ENCODE measurements at regions not wholly inside any gene's neighbourhood (a gene's known extent, or its start where the extent isn't known, plus 50 kb on each side); places are given as distances from the start of the nearest gene placed in this dataset.

GRCh38 chr14:98955741-98956070 lies 316.3 kb downstream of the BCL11B start:
- Histone ChIP-seq H3K9me1 (replicated peaks; ENCODE audit: control insufficient read depth, extremely low read depth, insufficient read depth, low read length) (no peaks in the 10 kb centered on the region), H3K36me3 (ENCODE audit: control insufficient read depth in 2 of 2, extremely low read depth in 1 of 2, insufficient read depth in 2 of 2, low read length in 2 of 2) (no peaks in the 10 kb centered on the region), H3K4me2 (ENCODE audit: insufficient read depth, low read length) (no peak overlapping the region), H4K20me1 (replicated peaks; ENCODE audit: control insufficient read depth, extremely low read depth, insufficient read depth, low read length) (no peaks in the 10 kb centered on the region), H3K27me3 (ENCODE audit: control insufficient read depth in 2 of 2, insufficient read depth in 2 of 2, low read length in 2 of 2) (no peaks in the 10 kb centered on the region), H3K79me2 (ENCODE audit: control insufficient read depth, insufficient read depth, low read length) (no peaks in the 10 kb centered on the region), H3K4me3 (replicated peaks in 1 of 3; ENCODE audit: insufficient read depth in 1 of 3, low read depth in 1 of 3, low read length in 3 of 3) (no peak overlapping the region), H2AFZ (ENCODE audit: low read depth, low read length) (no peak overlapping the region), H3K4me1 (ENCODE audit: control insufficient read depth, extremely low read depth, insufficient read depth, low read length) (no peaks in the 10 kb centered on the region), H3K9ac (replicated peaks; ENCODE audit: extremely low read depth, insufficient read depth, low read length) (no peak overlapping the region), H3K27ac (ENCODE audit: insufficient read depth, low read depth, low read length) (no peak overlapping the region), H3K9me3 (replicated peaks; ENCODE audit: control insufficient read depth, insufficient read depth, low read length) (no peaks in the 10 kb centered on the region)
- intact Hi-C loops (cut with micrococcal nuclease) = no loop called here
- no peak for DNase-seq (ENCODE audit: low read depth, low spot score)
- dilution Hi-C loops (cut with MboI; ENCODE audit: extremely low pct_ligation_motif_present, low sequenced_read_pairs) = no loop called here
- BruUV-seq (replicated peaks) = no TSS peak
- POLR2A ChIA-PET = no interaction called here
- no peak for FAIRE-seq
- TF ChIP-seq GATA2 (IDR thresholded peaks at IDR 0.05; ENCODE audit: insufficient read depth, insufficient read length, low read depth, low read length) (no peak), FOS (IDR thresholded peaks at IDR 0.05; ENCODE audit: borderline replicate concordance, insufficient read depth, low read length) (no peak)
- CTCF ChIA-PET = interaction anchor here (0.6 to 1.1 kb wide), 2 partner anchors 310 to 649 kb away, joined by 3 to 4 read pairs; no protein-coding TSS in a partner anchor

- Histone ChIP-seq H3K27me3 (ENCODE audit: control insufficient read depth in 2 of 2, insufficient read depth in 2 of 2, low read length in 2 of 2) (no peaks in the 10 kb centered on the region), H3K4me2 (ENCODE audit: insufficient read depth, low read length) (no peak overlapping the region), H3K27ac (ENCODE audit: insufficient read depth, low read depth, low read length) (no peak overlapping the region), H2AFZ (ENCODE audit: low read depth, low read length) (no peak overlapping the region), H3K9me3 (replicated peaks; ENCODE audit: control insufficient read depth, insufficient read depth, low read length) (no peaks in the 10 kb centered on the region), H3K4me3 (replicated peaks in 1 of 3; ENCODE audit: insufficient read depth in 1 of 3, low read depth in 1 of 3, low read length in 3 of 3) (no peak overlapping the region), H4K20me1 (replicated peaks; ENCODE audit: control insufficient read depth, extremely low read depth, insufficient read depth, low read length) (no peaks in the 10 kb centered on the region), H3K79me2 (ENCODE audit: control insufficient read depth, insufficient read depth, low read length) (no peaks in the 10 kb centered on the region), H3K36me3 (ENCODE audit: control insufficient read depth in 2 of 2, extremely low read depth in 1 of 2, insufficient read depth in 2 of 2, low read length in 2 of 2) (no peaks in the 10 kb centered on the region), H3K9ac (replicated peaks; ENCODE audit: extremely low read depth, insufficient read depth, low read length) (no peak overlapping the region), H3K4me1 (ENCODE audit: control insufficient read depth, extremely low read depth, insufficient read depth, low read length) (no peaks in the 10 kb centered on the region), H3K9me1 (replicated peaks; ENCODE audit: control insufficient read depth, extremely low read depth, insufficient read depth, low read length) (no peaks in the 10 kb centered on the region)
- no TSS peak for BruUV-seq (replicated peaks)
- CTCF ChIA-PET = interaction anchor here (0.6 kb wide), 1 partner anchor 649 kb away, joined by 4 read pairs; no protein-coding TSS in a partner anchor
- dilution Hi-C loops (cut with MboI; ENCODE audit: extremely low pct_ligation_motif_present, low sequenced_read_pairs) = no loop called here
- no peak for DNase-seq (ENCODE audit: low read depth, low spot score)
- intact Hi-C loops (cut with micrococcal nuclease) = no loop called here
- FAIRE-seq = no peak
- POLR2A ChIA-PET = no interaction called here
- TF ChIP-seq EZH2 (IDR thresholded peaks at IDR 0.05; ENCODE audit: borderline replicate concordance, low read depth, low read length, severe bottlenecking) (no peak), POLR2AphosphoS5 (IDR thresholded peaks at IDR 0.05; ENCODE audit: insufficient read depth, low read depth, low read length) (no peak)
These were observed 315.8 kb downstream of the BCL11B start for GRCh38 chr14:98956181-98956580.
